ENCODE measurements at regions not wholly inside any gene's neighbourhood (a gene's known extent, or its start where the extent isn't known, plus 50 kb on each side); places are given as distances from the start of the nearest gene placed in this dataset.

GRCh38 chr2:8452296-8452695 is 229.6 kb upstream of the ID2 start:
- TF ChIP-seq SIN3A (IDR thresholded peaks at IDR 0.05; ENCODE audit: borderline replicate concordance, insufficient read depth, low read length), result no peak
- no peak for TF ChIP-seq TAF1 (IDR thresholded peaks at IDR 0.05; ENCODE audit: borderline replicate concordance, insufficient read depth, low read length)
- TF ChIP-seq REST (IDR thresholded peaks at IDR 0.05; ENCODE audit: insufficient read depth in 1 of 2, low read depth in 2 of 2, low read length in 2 of 2), result no peak
- no peak for TF ChIP-seq FOXP2 (optimal IDR thresholded peaks at IDR 0.05; ENCODE audit: borderline replicate concordance, extremely low read depth, extremely low read length, insufficient read depth)
- no peak for TF ChIP-seq POLR2AphosphoS5 (IDR thresholded peaks at IDR 0.05; ENCODE audit: low read depth, low read length)

GRCh38 chr2:8452979-8453903 is 228.6 kb upstream of the ID2 start:
- TF ChIP-seq REST (IDR thresholded peaks at IDR 0.05; ENCODE audit: insufficient read depth in 1 of 2, low read depth in 2 of 2, low read length in 2 of 2), result no peak
- TF ChIP-seq SIN3A (IDR thresholded peaks at IDR 0.05; ENCODE audit: borderline replicate concordance, insufficient read depth, low read length), result no peak
- TF ChIP-seq TAF1 (IDR thresholded peaks at IDR 0.05; ENCODE audit: borderline replicate concordance, insufficient read depth, low read length), result no peak
- no peak for TF ChIP-seq FOXP2 (optimal IDR thresholded peaks at IDR 0.05; ENCODE audit: borderline replicate concordance, extremely low read depth, extremely low read length, insufficient read depth)
- TF ChIP-seq POLR2AphosphoS5 (IDR thresholded peaks at IDR 0.05; ENCODE audit: low read depth, low read length), result no peak

- no peak for TF ChIP-seq POLR2AphosphoS5 (IDR thresholded peaks at IDR 0.05; ENCODE audit: low read depth, low read length)
- no peak for TF ChIP-seq FOXP2 (optimal IDR thresholded peaks at IDR 0.05; ENCODE audit: borderline replicate concordance, extremely low read depth, extremely low read length, insufficient read depth)
- no peak for TF ChIP-seq SIN3A (IDR thresholded peaks at IDR 0.05; ENCODE audit: borderline replicate concordance, insufficient read depth, low read length)
- no peak for TF ChIP-seq REST (IDR thresholded peaks at IDR 0.05; ENCODE audit: insufficient read depth in 1 of 2, low read depth in 2 of 2, low read length in 2 of 2)
- TF ChIP-seq TAF1 (IDR thresholded peaks at IDR 0.05; ENCODE audit: borderline replicate concordance, insufficient read depth, low read length), result no peak
Measured at GRCh38 chr2:8453904-8454302, 228.0 kb upstream of the ID2 start.

GRCh38 chr2:8454797-8455196 is 227.1 kb upstream of the ID2 start:
- no peak for TF ChIP-seq REST (IDR thresholded peaks at IDR 0.05; ENCODE audit: insufficient read depth in 1 of 2, low read depth in 2 of 2, low read length in 2 of 2)
- TF ChIP-seq FOXP2 (optimal IDR thresholded peaks at IDR 0.05; ENCODE audit: borderline replicate concordance, extremely low read depth, extremely low read length, insufficient read depth), result no peak
- TF ChIP-seq SIN3A (IDR thresholded peaks at IDR 0.05; ENCODE audit: borderline replicate concordance, insufficient read depth, low read length), result no peak
- TF ChIP-seq POLR2AphosphoS5 (IDR thresholded peaks at IDR 0.05; ENCODE audit: low read depth, low read length), result no peak
- TF ChIP-seq TAF1 (IDR thresholded peaks at IDR 0.05; ENCODE audit: borderline replicate concordance, insufficient read depth, low read length), result no peak
